GM19438 (cell line): ENCODE measurements at regions not wholly inside any gene's neighbourhood (a gene's known extent, or its start where the extent isn't known, plus 50 kb on each side); places are given as distances from the start of the nearest gene placed in this dataset.
"Not testable (repeated sequence)": the region's sequence is repeated elsewhere in the genome, so short reads cannot be mapped to it uniquely, and the experiment has no call there.

Experiments
- ATAC-seq: cut with Tn5 transposase; IDR thresholded peaks from one replicate; pipeline ENCODE4 v1.9.1; 2021; ENCODE audit warnings: low read depth; ENCODE audit not compliant: unreplicated experiment

DNA sequence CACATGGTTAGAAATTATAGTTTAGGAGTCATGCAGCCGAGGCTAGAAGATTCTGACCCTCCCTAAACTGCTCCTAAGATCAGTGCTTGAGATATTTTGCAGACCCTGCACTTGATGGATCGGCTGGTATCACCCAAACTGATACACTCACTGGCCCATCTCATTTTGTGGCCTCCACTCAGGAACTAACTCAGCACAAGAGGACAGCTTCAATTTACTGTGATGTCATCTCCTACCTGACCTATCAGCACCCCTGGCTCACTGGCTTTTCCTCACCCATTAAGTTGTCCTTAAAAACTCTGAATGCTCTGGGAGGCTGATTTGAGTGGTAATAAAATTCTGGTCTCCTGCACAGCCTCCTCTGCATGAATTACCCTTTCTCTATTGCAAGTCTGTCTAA lies 450.9 kb downstream of the PCDH10 start:
- no peak for ATAC-seq

DNA sequence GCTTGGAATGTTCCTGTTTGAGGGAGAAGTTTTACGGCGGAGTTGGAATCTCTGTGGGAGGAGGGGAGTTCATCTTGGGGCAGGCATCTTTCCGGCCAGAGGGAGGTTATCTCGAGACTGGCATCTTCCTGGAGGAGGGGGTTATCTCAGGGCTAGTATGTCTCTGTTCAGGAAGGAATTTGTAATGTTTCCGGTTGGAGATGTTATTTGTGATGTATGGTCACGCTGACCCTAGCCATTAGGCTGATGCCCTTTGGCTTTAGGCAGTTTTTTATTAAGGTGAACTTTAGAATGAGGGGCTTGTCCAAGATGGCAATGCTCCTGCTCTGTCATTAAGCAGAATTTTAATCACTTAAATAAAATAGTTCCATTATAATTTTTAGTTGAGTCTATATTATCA lies 449.7 kb downstream of the PCDH10 start:
- no peak for ATAC-seq

DNA sequence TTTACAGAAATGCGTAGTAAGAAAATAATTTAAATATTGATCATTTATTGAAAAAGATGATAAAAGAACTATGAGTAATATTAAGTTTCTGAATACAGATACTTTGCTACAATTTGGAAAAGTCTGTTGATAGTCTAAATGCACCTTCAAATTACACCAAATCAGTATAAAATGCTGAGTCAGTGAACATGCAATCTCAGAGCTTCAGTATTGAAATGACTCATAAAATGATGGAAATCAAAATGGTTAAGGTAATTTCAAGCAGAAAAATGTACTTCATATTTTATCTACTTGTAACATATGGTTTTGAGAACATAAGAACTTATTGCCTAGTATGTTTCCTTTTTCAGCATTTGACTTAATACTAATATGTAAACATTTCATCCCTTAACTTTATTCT lies 448.2 kb downstream of the PCDH10 start:
- no peak for ATAC-seq

DNA sequence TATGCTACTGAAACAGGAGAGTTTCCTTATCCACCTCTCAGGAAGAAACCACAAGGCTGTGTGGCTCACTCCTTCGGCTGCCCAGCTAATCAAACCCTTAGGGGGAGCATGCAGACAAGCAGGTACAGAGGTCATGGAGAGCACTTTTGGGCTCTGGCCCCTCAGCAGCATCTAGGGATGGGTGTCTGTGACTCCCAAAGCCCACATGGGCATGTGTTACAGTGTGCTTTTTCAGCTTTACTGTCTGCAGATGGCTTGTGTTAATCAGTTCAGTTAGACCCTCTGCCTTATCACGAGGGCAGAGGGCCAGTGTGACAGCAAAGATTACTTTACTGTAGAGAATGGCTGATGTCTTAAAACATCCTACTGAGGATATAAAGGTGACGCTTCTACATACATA lies 447.4 kb downstream of the PCDH10 start:
- no peak for ATAC-seq

DNA sequence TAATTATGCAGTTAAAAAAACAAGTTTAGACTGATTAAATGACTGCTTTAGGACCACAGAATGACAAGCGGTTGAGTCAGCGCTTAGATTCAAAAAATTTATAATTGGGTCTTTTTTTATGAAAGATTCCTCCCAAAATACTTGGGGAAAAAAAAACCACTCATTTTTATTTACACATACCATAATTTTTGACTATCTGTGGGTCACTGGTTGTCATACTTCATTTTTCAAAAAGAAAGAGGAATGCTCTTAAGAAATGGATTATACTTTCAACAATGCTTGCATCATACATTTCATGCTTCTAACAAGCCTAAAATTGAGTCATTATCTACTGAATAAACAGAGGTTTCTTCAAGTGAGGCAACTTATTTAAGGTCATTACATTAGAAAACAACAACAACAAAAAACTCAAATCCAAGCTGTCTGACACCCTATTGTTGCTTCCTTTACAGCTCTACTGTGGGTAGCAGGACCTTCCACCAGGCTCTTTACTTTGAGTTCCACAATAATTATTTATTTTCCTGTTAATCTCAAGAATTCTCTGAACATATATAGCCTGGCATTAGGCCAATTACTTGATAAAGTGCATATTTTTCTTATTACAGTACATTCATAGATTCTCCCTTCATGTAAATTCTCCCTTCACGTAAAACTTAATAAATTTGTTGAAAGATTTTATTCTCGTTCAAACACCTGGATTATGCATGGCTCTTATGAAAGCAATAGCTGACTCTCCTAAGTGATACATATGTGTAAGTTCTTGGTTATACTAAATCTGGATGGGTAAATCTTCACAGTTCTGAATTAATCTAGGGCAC lies 445.5 kb downstream of the PCDH10 start:
- no peak for ATAC-seq

DNA sequence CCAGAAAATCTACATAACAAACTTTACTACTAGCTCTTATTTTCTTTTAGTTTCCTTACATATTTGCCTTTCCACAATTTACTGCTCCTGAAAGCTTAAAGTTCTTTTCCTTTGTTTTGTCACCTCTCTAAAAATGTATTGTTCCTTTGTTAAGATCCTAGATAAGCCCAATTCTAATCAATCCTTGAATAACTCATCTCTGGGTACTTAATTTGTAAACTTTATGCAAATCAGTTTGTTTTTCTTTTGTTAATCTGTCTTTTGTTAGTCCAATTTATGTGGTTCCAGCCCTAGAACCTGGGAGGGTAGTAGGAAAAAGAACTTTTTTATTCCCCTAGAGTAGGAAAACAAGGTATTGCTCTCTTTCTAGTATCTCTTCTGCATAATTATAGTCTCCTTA lies 444.7 kb downstream of the PCDH10 start:
- no peak for ATAC-seq

DNA sequence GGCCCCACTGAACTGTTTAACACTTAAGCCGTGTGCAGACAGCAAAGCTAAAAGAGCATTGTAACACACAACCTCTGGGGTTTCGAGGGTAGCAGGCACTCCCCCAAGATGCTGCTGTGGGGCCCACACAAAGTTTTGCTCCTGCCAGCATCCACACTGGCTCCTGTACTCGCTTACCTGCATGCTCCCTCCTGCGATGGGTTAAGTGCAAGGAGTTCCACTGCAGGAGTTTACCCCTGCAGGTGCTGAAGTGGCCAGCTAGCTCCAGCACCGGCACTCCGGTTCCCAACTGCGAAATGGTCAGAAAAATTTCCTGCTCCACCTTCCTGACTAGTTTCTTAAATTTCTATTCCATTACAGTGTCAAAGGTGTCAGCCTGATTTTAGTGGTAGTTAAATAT lies 443.5 kb downstream of the PCDH10 start:
- no peak for ATAC-seq

DNA sequence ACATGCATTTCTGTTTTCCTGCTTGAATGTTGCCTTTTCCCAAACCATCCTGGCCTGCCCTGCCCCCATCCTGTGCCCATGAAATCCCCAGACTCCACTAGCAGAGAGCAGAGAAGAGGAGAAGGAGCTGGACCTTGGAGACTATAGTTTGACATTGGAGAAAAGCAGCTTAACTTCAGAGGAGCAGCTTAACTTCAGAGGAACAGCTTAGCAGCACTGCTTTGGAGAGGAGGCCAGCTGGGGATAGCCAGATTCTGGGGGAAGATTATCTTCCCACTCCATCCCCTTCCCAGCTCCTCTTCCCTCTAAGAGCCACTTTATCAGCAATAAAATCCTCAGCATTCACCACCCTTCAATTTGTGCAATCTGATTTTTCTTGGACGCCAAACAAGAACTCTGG lies 443.0 kb downstream of the PCDH10 start:
- no peak for ATAC-seq

DNA sequence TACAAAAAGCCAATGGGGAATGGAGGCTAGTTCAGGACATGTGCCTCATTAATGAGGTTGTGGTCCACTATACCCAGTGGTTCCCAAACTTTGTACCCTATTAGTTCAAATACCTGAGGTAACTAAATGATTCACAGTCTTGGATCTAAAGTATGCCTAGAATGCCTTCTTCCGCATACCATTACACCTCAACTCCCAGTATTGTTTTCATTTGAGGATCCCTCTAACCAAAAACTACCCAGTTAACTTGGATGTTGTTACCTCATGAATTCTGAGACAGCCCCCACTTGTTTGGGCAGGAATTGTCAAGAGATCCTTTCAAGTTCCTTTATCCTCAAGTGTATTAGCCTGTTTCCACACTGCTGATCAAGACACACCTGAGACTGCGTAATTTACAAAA lies 439.2 kb downstream of the PCDH10 start:
- no peak for ATAC-seq

DNA sequence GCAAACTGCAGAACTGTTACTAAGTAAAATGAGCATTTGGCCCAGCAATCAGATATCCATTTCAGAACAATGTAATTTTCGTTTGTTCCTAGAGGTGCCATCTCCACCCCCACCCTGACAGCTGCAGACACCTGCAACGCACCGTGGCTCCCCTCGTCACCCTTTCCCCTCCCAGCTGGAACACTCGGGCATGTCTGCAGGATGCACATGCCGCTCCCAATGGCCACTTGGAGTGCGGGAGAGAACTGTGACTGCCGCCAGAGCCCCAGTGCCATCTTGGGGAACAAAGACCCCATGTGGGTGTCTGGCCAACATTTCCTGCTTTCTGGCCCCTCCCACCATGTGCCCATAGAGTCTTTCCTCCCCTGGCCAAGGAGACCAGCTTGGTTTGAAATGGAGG lies 436.2 kb downstream of the PCDH10 start:
- ATAC-seq: no peak

DNA sequence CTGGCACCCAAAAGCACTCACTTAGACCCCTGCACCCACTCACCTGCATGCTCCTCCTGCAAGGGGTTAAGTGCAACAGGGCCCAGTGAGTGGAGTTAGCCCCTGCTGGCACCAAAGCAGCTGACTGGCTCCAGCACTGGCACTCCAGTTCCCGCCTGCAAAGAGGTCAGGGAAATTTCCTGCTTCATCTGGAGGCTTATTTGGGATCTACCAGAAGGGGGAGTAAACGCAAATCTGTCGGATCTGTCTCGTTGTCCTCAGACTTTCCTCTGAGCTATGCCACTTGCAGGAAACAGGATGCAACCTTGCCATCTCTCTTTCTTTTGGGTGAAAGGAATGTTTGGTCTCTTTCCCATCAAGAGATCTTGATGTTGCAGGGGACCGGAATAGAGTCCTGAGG lies 435.6 kb downstream of the PCDH10 start:
- no peak for ATAC-seq

DNA sequence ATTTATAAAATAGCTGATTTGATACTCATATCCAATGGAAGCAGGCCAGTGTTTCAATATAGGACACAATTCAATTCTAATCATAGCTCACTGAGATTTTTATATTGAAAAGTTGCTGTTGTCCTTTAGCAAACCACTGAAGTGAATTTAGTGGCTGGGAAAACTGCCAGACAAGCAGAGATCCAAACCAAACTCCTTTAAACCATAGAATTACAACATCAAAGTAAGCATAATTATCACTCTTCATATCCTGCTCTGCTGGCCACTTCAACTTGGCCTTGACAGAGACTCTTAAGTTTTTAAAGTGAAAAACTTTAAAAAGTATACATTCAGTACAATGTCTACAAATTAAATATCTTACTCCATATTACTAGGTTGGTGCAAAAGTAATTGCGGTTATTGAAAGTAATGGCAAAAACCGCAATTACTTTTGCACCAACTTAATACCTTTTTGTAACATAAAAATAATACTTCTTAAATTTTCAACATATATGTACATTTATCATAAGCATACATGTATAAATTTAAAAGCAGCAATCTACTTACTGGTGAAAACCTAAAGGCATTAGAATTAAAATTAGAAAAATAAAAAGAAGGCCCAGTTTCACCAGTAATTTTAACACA lies 433.0 kb downstream of the PCDH10 start:
- ATAC-seq: no peak

DNA sequence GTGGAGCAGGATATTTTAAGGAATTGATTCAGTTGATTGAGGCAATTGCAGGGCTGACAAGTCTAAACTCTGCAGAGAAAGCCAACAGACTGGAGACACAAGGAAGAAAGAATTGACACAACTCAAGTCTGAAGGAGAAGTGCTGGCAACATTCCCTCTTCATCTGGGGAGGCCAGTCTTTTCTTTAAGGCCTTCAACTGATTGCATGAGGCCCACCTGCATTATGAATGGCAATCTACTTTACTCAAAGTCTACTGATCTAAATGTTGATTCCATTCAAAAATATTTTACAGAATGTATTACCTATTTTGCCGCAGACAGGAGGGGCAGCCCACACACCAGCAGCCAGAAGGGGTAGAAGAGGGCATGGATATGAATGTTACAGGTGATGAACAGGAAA lies 425.2 kb downstream of the PCDH10 start:
- no peak for ATAC-seq

DNA sequence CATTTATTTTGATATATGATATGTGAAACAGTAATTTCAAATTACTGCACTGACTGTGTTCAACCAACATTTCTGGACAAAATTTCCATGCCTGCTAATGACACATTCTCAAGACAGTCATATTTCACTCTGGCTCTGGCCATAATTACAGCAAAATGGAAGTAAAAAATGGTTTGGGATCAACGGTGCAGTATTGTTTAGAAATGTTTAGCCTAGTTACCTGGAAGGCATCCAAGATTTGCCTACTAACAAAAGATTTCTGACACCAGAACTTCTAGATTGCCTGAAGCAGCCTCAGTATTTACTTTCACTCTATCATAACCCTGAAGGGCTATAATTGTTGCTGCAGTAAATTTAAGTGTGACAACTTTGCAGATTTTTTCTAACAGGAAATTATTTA lies 416.3 kb downstream of the PCDH10 start:
- ATAC-seq: no peak

DNA sequence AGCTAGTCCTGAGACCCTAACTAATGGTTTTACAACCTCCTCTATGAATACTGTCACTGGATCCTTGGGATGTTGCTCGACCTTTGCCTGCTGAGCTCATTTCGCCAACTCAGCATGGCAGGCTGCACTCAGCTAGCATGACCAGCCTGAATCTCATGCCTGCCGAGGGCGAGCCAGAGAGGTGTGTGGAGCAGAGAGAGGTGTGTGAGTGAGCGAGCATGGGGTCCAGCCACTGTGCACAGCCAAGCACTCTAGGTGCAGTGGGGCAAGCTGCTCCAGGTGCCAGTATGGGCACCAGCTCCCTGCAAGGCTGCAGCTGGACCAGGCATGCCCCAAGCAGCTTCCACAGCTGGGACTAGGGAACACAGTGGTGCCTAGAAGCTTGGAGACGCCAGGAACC lies 410.9 kb downstream of the PCDH10 start:
- no peak for ATAC-seq

DNA sequence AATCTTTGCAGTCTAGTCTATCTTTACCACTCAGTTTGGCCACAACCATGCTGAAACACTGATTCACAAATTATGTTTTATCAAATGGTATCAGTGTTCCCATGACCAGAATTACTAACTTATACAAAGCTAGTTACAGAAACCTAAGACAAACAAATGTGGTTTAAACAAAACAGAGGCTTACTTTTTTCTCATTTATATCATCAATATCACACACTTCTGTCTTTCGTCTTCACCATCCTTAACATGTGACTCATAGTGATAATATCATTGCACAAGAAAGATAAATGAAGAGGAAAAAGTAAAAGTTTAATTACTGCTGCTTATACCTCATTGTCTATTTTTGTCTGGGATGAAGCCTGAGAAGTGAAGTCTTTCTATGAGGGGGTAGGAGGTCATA lies 406.6 kb downstream of the PCDH10 start:
- ATAC-seq: no peak

DNA sequence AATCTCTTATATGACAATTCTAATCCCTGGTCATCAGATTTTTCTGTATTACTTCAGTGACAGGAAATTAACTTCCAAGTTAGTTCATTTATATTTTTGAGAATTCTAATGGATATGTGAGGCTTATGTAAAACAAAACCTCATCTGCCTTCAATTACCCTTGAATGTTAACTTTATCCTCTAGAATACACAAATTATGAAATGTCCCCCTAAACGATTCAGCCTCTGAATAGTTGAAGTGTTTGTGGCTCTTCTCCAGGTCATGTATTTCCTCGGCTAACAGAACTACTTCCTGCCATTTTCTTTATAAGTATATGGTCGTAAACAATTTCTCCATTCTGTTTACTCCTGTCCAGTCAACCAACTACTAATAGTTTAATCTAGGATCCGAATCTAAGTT lies 401.3 kb downstream of the PCDH10 start:
- no peak for ATAC-seq

DNA sequence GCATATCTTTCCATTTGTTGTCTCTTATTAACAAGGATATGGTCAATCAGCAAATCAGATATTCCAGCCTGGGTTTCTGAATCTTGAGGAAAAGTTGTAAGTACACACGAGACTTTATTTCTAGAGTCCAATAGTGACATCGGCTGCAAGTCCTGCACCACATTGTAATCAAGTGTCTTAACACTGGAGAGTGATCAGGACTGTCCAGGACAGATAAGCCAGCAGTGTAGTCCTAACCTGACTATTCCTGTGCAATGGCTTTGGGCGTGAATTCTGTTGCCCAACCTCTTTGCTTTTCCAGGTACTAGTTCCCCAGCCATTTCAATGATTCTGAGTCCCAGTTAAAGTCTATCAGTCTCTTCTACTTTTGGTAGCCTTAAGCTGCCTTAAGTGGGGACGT lies 395.0 kb downstream of the PCDH10 start:
- ATAC-seq: no peak

DNA sequence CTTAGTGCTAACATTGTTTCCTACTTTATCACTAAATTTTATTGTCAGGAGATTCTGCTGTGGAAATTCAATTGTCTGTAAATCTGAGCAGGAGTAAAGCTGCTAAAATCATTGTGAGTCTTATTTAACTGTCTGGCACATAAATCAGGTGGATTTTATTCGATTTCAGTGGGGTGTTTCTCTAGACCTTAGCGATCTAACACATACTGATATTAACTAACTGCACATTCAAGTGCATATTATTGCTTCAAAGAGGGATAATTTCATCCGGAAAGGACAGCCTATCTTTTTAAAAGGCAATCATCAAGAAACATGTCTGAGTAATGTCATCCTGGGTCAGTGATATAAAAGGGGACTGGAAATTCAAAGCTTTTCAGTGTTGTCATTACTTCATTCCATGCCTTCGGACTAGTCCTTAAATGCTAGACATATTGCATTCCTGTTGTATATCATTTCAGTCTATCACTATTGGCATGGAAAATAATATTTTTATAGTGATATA lies 388.7 kb downstream of the PCDH10 start:
- no peak for ATAC-seq

DNA sequence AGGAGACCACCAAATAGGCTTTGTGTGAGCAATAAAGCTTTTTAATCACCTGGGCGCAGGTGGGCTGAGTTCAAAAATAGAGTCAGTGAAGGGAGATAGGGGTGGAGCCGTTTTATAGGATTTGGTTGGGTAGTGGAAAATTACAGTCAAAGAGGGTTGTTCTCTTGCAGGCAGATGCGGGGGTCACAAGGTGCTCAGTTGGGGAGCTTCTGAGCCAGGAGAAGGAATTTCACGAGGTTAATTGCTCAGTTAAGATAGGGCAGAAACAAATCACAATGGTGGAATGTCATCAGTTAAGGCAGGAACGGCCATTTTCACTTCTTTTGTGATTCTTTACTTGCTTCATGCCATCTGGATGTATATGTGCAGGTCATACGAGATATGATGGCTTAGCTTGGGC lies 385.1 kb downstream of the PCDH10 start:
- not testable (repeated sequence) for ATAC-seq

DNA sequence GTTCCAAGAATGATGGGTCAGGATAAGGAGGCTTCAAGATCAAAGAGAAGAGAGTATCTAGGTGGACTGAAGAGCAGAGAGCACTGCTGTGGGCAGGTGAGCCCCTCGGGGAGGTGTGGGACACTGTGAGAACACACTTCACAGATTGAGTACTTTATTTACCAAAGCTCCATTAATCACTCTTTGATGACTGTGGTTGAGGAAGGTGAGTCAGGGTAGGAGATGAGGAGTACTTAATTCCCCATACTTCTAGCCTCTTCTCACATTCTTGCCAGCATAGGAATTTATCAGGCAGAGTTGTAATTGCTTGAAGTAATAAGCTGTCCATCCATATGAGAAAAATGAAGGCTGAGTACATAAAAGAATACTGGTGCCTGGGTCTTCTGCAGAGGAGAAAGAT lies 375.3 kb downstream of the PCDH10 start:
- ATAC-seq: no peak

DNA sequence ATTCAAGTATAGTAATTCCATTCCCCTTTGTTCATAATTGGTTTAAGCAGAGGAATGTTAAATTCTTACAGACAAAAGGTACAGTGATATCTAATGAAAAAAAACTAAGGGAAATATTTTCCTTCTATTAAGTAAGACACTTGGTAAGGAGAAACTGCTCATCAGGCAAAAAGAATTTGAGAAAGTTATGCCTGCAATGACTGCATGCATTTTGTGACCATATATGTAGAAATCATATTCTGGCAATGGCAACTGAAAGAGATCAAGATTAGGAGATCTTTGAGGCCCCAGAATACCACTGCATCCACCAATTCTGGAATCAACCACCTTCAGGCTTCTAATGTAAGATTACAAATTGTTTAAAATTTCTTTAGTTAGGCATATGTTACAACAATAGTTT lies 364.8 kb downstream of the PCDH10 start:
- ATAC-seq: no peak
